ENCODE measurements at regions not wholly inside any gene's neighbourhood (a gene's known extent, or its start where the extent isn't known, plus 50 kb on each side); places are given as distances from the start of the nearest gene placed in this dataset.

- no peak for TF ChIP-seq CTCF (conservative IDR thresholded peaks at IDR 0.05)
Observed at GRCh38 chr14:62158779-62159178, 396.6 kb downstream of the SNAPC1 start.

GRCh38 chr14:62159314-62159713 lies 397.1 kb downstream of the SNAPC1 start:
- TF ChIP-seq CTCF (conservative IDR thresholded peaks at IDR 0.05) = no peak
- no peak overlapping the region for H3K27ac ChIP-seq

More at GRCh38 chr14:62158779-62159178, 396.6 kb downstream of the SNAPC1 start:
- H3K27ac ChIP-seq = no peak overlapping the region

GRCh38 chr14:62162998-62163589 lies 400.9 kb downstream of the SNAPC1 start:
- peak; percentile 84 for TF ChIP-seq CTCF (conservative IDR thresholded peaks at IDR 0.05)
- H3K27ac ChIP-seq = no peak overlapping the region

GRCh38 chr14:62168564-62169155 lies 406.4 kb downstream of the SNAPC1 start:
- no peak overlapping the region for H3K27ac ChIP-seq
- TF ChIP-seq CTCF (conservative IDR thresholded peaks at IDR 0.05) = peak; percentile 24

- no peak overlapping the region for H3K27ac ChIP-seq
- TF ChIP-seq CTCF (conservative IDR thresholded peaks at IDR 0.05) = peak; percentile 78
Observed at GRCh38 chr14:62179367-62180018, 417.3 kb downstream of the SNAPC1 start.

- no peak for TF ChIP-seq CTCF (conservative IDR thresholded peaks at IDR 0.05)
- H3K27ac ChIP-seq = no peak overlapping the region
Observed at GRCh38 chr14:62181591-62181990, 419.4 kb downstream of the SNAPC1 start.

GRCh38 chr14:62185078-62185477 lies 422.9 kb downstream of the SNAPC1 start:
- TF ChIP-seq CTCF (conservative IDR thresholded peaks at IDR 0.05) = no peak; the same call in 1 of the 2 replicates
- no peak overlapping the region for H3K27ac ChIP-seq

Data from VCaP (cell line).